GM19467 (cell line): ENCODE measurements at regions not wholly inside any gene's neighbourhood (a gene's known extent, or its start where the extent isn't known, plus 50 kb on each side); places are given as distances from the start of the nearest gene placed in this dataset.

Experiments used
- ATAC-seq: cut with Tn5 transposase; IDR thresholded peaks from one replicate; pipeline ENCODE4 v1.9.1; 2021; ENCODE audit warnings: mild to moderate bottlenecking, moderate library complexity; ENCODE audit not compliant: unreplicated experiment

DNA sequence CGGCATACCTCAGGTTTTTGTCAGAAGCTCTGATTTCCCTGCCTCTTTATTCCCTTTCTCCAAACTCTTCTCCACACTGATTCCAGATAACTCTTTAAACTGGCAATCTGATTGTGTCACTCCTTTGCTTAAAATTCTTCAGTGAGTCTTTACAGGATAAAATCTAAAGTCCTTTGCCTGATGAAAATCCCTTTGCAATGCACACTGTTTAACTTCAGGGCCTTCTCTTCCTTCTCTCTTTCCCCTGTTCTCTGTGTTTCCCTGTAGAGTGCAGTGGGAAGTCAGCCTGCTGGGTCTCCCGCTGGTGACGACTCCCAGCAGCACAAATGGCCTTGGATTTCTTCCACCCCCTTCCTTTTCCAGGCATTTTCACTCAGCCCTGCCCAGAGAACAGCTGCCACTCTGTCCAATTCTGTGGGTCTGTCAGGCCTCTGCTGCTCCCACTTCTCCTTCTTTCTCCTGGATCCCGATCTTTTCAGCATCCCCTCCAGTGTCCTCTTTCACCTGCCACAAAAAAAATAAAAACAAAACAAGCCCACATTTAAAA, 189.9 kb upstream of the NWD2 start:
- no peak for ATAC-seq

- no peak for ATAC-seq
Observed at GRCh38 chr4:37058826-37059225, 185.7 kb upstream of the NWD2 start.

GRCh38 chr4:37066159-37066558, 178.4 kb upstream of the NWD2 start:
- no peak for ATAC-seq

DNA sequence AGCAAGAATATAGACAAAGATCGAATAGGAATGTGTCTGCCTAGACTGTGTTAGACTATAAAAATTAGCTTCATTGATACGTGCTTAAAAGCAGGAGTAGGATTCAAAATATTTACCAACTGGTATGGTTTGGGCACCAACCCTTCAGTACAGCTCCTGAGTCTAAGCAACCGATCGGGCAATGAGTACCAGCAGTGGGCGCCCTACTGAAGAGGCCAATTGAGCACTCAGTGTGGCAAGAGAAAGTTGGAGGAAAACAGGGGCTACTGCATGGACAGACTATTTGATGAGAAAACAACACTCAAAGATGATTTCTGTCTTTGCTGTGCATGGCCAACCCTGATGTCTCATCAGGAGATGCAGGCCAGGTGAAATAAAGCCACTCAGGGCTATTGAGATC, 176.0 kb upstream of the NWD2 start:
- no peak for ATAC-seq

- no peak for ATAC-seq
Observed at GRCh38 chr4:37070041-37070440, 174.5 kb upstream of the NWD2 start.

- ATAC-seq: no peak
Observed at GRCh38 chr4:37071576-37071975, 173.0 kb upstream of the NWD2 start.

DNA sequence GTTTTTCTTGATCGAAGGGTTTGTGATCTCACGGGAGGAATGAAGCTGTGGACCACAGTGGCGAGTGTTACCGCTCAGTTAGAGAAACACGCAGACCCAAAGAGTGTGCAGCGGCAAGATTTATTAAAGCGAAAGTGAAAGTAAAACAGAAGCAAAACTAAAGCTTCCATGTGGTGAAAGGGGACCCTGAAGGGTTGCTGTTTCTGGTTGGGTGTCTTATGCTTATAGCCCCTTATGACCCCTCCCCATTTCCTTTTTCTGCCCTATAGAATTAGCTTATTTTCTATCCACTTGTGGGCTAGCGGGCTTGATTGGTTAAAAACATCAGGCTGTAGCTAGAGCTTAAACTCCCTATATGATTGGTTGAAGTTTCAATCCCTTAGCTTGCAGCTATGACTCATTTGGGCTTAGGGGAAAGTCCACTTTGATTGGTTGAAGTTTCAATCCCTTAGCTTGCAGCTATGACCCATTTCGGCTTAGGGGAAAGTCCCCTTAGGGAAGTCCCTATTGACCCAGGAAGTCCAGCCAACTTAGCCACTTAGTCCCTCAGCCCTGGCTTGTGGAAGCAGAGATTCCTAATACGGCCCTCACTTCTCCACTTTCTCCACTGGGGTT, 171.2 kb upstream of the NWD2 start:
- ATAC-seq: no peak

- no peak for ATAC-seq
Observed at GRCh38 chr4:37082912-37083311, 161.6 kb upstream of the NWD2 start.

GRCh38 chr4:37095925-37096324, 148.6 kb upstream of the NWD2 start:
- ATAC-seq: no peak

DNA sequence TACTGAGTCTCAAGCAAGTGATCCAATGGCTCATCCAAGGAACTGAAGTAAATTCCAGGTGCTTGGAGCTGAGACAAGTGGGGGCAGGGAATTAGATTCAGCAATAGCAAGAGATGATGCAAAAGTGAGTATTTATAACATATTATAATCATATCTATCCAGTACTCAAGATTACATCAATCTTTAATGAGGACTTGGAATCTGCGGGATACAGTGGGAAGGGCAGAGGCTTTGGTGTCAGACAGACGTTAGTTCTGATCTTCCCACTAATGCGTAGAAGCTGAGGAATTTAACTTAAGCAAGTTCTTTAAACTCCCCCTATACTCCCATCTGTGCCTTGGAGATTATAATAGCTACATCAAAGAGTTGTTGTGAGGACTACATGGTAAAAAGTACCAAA, 143.4 kb upstream of the NWD2 start:
- ATAC-seq: no peak

DNA sequence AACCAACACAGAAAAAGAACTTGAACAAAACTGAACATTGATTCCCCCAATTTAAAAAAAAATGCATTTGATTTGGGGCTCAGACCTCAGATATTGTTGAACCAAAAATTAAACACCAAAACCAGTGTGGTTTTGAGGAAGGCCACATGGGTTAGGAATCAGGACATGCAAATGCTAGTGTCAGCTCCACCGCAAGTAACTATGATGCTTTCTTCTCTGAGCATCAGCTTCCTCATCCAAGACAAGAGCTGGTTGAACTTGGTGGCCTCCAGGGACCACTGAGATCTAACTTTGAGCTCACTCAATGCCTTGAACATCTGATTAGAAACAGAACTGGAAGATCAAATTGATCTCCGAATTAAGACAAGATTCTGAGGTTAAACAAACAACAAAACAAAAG, 142.9 kb upstream of the NWD2 start:
- ATAC-seq: no peak

DNA sequence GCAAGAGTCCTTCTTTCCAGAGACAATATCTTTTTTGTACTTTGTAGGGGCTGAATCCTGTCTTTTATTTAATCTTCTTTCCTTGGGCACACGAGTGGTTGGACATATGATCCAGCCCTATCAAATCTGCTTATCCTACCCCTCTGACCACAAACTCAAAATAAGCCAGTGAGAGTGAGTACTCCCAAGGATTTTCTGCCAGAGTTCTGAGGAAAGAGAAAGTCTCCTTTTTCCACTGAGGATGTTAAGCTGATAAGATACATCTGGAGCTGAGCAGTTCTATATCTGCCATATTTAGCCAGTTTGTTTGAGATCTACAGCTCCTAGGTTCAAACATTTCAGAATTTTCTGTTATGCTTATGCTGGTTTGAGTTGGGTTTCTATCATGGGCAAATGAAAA, 134.8 kb upstream of the NWD2 start:
- ATAC-seq: no peak

- no peak for ATAC-seq
Observed at GRCh38 chr4:37124800-37125199, 119.7 kb upstream of the NWD2 start.

GRCh38 chr4:37126051-37126450, 118.5 kb upstream of the NWD2 start:
- no peak for ATAC-seq

DNA sequence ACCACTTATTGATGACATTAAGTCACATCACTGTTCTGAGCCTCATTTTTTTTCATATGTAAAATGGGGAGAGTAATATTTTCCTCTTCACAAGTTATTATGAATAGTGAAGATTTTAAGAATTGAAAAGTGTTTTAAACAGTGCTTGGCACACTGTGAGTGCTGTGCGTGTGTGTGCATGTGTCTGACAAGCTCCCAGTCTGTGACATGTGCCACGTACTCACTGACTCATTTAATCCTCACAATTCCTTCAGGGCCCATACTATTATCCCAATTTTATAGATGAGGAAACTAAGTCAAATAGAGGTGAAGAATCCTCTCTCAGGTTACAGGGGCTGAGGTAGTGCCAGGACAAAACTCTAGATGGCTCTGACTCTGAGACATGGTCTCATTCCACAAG, 114.1 kb upstream of the NWD2 start:
- ATAC-seq: no peak

GRCh38 chr4:37132351-37132974, 112.1 kb upstream of the NWD2 start:
- ATAC-seq: no peak

DNA sequence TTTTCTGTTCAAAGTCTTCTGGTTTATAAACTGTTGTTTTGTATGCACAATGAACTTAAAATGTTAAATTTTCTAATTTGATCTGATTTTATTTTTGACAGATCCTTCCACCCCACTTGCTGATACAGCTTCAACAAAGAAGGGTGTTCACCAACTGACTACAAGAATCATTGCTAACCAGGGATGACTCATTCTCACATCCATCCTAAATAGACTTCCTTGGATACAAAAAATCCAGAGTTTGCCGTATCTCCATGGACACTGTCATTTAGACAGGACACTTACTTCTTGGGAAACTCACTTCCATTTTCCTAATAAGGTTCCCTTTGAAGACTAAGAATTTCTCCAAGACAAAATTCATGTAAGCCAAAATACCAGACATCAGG, 111.6 kb upstream of the NWD2 start:
- no peak for ATAC-seq

DNA sequence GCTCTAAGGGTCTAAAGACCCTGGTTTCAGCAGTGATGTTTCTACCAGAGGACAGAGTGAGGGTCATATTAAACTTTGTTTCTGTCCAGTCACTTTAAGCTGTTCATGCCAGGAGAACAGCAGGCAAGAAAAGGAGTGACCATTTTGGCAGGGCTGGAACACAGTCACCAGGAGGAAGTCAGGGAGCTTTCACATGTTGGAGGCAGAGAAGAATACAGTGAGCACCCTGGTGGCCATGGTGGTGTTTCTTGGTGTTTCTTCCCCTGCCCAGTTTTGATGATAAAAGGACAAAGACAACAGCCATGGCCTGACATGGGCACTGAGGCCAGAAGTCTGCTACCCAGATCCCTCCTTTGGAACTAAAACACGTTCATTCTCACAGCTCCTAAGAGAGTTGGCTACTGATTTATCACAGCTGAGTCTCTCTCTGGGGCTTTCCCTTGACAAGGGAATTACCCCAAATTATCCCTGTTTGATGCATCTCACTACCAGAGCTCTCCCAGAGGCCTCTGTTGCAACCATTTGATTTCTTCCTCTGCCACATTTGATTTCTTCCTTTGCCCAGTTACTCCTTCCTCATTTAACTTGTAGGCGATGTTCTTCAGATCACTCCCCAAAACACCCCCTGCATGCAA, 106.4 kb upstream of the NWD2 start:
- ATAC-seq: no peak

- no peak for ATAC-seq
Observed at GRCh38 chr4:37138789-37139188, 105.8 kb upstream of the NWD2 start.

GRCh38 chr4:37139987-37140386, 104.6 kb upstream of the NWD2 start:
- ATAC-seq: no peak

- ATAC-seq: no peak
Observed at GRCh38 chr4:37146260-37146659, 98.3 kb upstream of the NWD2 start.

DNA sequence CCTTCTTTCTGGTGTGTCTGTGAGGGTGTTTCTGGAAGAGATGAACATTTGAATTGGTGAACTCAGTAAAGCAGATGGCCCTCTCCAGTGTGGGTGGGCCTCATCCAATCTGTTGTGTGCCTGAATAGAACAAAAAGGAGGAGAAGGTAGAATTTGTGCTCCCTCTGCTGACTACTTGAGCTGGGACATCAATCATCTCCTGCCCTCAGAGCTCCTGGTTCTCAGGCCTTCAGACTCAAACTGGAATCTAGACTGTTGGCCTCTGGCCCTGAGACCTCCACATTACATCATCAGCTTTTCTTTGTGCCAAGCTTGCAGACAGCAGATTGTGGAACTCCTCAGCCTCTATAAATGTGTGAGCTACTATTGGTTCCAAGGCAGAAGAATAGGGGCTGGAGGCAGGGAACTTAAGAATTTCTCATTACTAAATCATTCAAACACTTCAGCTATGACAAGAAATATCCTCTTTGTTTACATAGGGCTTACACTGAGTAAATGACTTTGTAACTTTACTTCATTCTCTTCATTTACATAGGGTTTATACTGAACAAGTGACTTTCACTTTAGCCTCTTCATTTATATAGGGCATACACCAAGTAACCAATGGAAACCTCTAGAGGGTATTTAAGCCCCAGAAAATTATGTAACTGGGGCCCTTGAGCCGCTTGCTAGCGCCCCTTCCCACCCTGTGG, 86.9 kb upstream of the NWD2 start:
- ATAC-seq: no peak
